ENCODE measurements at regions not wholly inside any gene's neighbourhood (a gene's known extent, or its start where the extent isn't known, plus 50 kb on each side); places are given as distances from the start of the nearest gene placed in this dataset.

- Histone ChIP-seq H3K4me1 (no peaks in the 10 kb centered on the region), H3K36me3 (no peaks in the 10 kb centered on the region), H3K27ac (no peak overlapping the region), H3K4me3 (no peak overlapping the region), H3K9me3 (no peaks in the 10 kb centered on the region), H3K27me3 (no peaks in the 10 kb centered on the region)
- no peak for TF ChIP-seq POLR2A (IDR thresholded peaks at IDR 0.05)
- TF ChIP-seq, protein P1, sequence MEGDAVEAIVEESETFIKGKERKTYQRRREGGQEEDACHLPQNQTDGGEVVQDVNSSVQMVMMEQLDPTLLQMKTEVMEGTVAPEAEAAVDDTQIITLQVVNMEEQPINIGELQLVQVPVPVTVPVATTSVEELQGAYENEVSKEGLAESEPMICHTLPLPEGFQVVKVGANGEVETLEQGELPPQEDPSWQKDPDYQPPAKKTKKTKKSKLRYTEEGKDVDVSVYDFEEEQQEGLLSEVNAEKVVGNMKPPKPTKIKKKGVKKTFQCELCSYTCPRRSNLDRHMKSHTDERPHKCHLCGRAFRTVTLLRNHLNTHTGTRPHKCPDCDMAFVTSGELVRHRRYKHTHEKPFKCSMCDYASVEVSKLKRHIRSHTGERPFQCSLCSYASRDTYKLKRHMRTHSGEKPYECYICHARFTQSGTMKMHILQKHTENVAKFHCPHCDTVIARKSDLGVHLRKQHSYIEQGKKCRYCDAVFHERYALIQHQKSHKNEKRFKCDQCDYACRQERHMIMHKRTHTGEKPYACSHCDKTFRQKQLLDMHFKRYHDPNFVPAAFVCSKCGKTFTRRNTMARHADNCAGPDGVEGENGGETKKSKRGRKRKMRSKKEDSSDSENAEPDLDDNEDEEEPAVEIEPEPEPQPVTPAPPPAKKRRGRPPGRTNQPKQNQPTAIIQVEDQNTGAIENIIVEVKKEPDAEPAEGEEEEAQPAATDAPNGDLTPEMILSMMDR (IDR thresholded peaks at IDR 0.05): no peak
- TF ChIP-seq POLR2AphosphoS5 (IDR thresholded peaks at IDR 0.05): no peak
- no peak for DNase-seq (ENCODE audit: low spot score in 2 of 2)
- intact Hi-C loops (cut with DNase I; ENCODE audit: low total_unique reads): no loop called here
These were observed 814.0 kb downstream of the SLC4A3 start for GRCh38 chr2:220441404-220441803.

DNA sequence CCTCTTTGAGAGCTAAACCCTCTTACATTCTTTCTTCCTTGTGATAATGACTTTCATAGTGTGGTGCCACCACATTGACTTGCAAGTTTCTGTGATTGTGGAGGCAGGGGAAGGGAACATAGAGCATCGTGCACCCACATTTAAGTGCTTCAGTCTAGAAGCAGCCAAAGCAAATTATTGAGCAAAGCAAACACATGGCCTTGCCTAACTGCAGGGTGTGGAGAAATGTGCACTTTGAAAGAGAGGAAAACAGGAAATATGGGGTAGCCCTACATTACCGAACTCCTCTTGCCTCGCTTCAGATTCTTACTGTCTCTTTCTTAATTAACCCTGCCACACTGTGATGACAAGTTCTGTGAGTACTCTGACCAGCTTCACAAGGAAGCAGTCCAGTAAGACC is 814.6 kb downstream of the SLC4A3 start:
- H3K27ac ChIP-seq: no peak overlapping the region
- H3K27me3 ChIP-seq: no peaks in the 10 kb centered on the region
- H3K4me1 ChIP-seq: no peaks in the 10 kb centered on the region
- no peak overlapping the region for H3K4me3 ChIP-seq
- intact Hi-C loops (cut with DNase I; ENCODE audit: low total_unique reads): no loop called here
- DNase-seq (ENCODE audit: low spot score in 2 of 2): no peak
- H3K36me3 ChIP-seq: no peaks in the 10 kb centered on the region
- H3K9me3 ChIP-seq: no peaks in the 10 kb centered on the region
- no peak for TF ChIP-seq POLR2AphosphoS5 (IDR thresholded peaks at IDR 0.05)

- TF ChIP-seq POLR2A (IDR thresholded peaks at IDR 0.05): no peak
- TF ChIP-seq POLR2AphosphoS5 (IDR thresholded peaks at IDR 0.05): no peak
These were observed 818.1 kb downstream of the SLC4A3 start for GRCh38 chr2:220445429-220446105.

GRCh38 chr2:220446106-220446712 is 818.8 kb downstream of the SLC4A3 start:
- no peak for DNase-seq (ENCODE audit: low spot score in 2 of 2)
- no peaks in the 10 kb centered on the region for H3K4me1 ChIP-seq
- TF ChIP-seq POLR2A (IDR thresholded peaks at IDR 0.05) (no peak), POLR2AphosphoS5 (IDR thresholded peaks at IDR 0.05) (no peak)
- TF ChIP-seq, protein P1 (IDR thresholded peaks at IDR 0.05): no peak
- no peaks in the 10 kb centered on the region for H3K9me3 ChIP-seq
- no peaks in the 10 kb centered on the region for H3K27me3 ChIP-seq
- H3K36me3 ChIP-seq: no peaks in the 10 kb centered on the region
- H3K4me3 ChIP-seq: no peak overlapping the region
- no peak overlapping the region for H3K27ac ChIP-seq
- intact Hi-C loops (cut with DNase I; ENCODE audit: low total_unique reads): no loop called here

More at GRCh38 chr2:220445429-220446105, 818.1 kb downstream of the SLC4A3 start:
- intact Hi-C loops (cut with DNase I; ENCODE audit: low total_unique reads): no loop called here
- Histone ChIP-seq H3K9me3 (no peaks in the 10 kb centered on the region), H3K36me3 (no peaks in the 10 kb centered on the region), H3K27ac (no peak overlapping the region), H3K4me1 (no peaks in the 10 kb centered on the region), H3K4me3 (no peak overlapping the region), H3K27me3 (no peaks in the 10 kb centered on the region)
- no peak for DNase-seq (ENCODE audit: low spot score in 2 of 2)

- no peak for DNase-seq (ENCODE audit: low spot score in 2 of 2)
- Histone ChIP-seq H3K4me1 (no peaks in the 10 kb centered on the region), H3K36me3 (no peaks in the 10 kb centered on the region), H3K4me3 (no peak overlapping the region), H3K27me3 (no peaks in the 10 kb centered on the region), H3K9me3 (no peaks in the 10 kb centered on the region), H3K27ac (no peak overlapping the region)
- intact Hi-C loops (cut with DNase I; ENCODE audit: low total_unique reads): no loop called here
- TF ChIP-seq, protein P1 (IDR thresholded peaks at IDR 0.05): no peak
- no peak for TF ChIP-seq POLR2A (IDR thresholded peaks at IDR 0.05)
- no peak for TF ChIP-seq POLR2AphosphoS5 (IDR thresholded peaks at IDR 0.05)
These were observed 823.4 kb downstream of the SLC4A3 start for GRCh38 chr2:220450846-220451245.

GRCh38 chr2:220451438-220451837 is 824.0 kb downstream of the SLC4A3 start:
- intact Hi-C loops (cut with DNase I; ENCODE audit: low total_unique reads): no loop called here
- H3K4me1 ChIP-seq: no peaks in the 10 kb centered on the region
- no peak for TF ChIP-seq POLR2A (IDR thresholded peaks at IDR 0.05)
- TF ChIP-seq, protein P1 (IDR thresholded peaks at IDR 0.05): no peak
- TF ChIP-seq POLR2AphosphoS5 (IDR thresholded peaks at IDR 0.05): no peak
- DNase-seq (ENCODE audit: low spot score in 2 of 2): no peak
- no peaks in the 10 kb centered on the region for H3K9me3 ChIP-seq
- no peaks in the 10 kb centered on the region for H3K36me3 ChIP-seq
- no peak overlapping the region for H3K4me3 ChIP-seq
- H3K27ac ChIP-seq: no peak overlapping the region
- no peaks in the 10 kb centered on the region for H3K27me3 ChIP-seq

Data from breast epithelium (tissue), 4 donors.